A673 (cell line): ENCODE measurements at regions not wholly inside any gene's neighbourhood (a gene's known extent, or its start where the extent isn't known, plus 50 kb on each side); places are given as distances from the start of the nearest gene placed in this dataset.

Source experiments
- BruUV-seq: library from RNA; stranded (reverse); fragments of 400-500 nt; replicated peaks from 2 replicates; lab custom pipeline; 2021; lab: Mats Ljungman, UMichigan
- CTCF ChIA-PET: fragments of 300-600 bp; sonication (Branson Sonifier 250); formaldehyde crosslinking; loops from one replicate; lab custom pipeline; 2022; ENCODE audit warnings: antibody characterized with exemption; lab: Charles Lee
- POLR2A ChIA-PET: fragments of 300-600 bp; sonication (Branson Sonifier 250); formaldehyde crosslinking; loops from one replicate; lab custom pipeline; 2022; ENCODE audit warnings: antibody characterized with exemption; ENCODE audit not compliant: low non-redundant PET; lab: Charles Lee
- DNase-seq: peaks from one replicate; pipeline ENCODE4 v3.0.0-alpha.2; 2015; ENCODE audit warnings: low spot score
- H3K27ac ChIP-seq: fragments of 200-600 bp; sonication (generic); 2 replicates; pipeline ENCODE4 v1.5.1; 2016; ENCODE audit warnings: mixed run types, low read depth, mild to moderate bottlenecking, mixed read lengths, antibody characterized with exemption, low read length; ENCODE audit not compliant: poor library complexity, severe bottlenecking
- H3K27me3 ChIP-seq: fragments of 200-600 bp; sonication (generic); replicated peaks from 2 replicates; pipeline ENCODE4 v1.6.1; 2017; ENCODE audit warnings: mixed run types, low read depth, mild to moderate bottlenecking, mixed read lengths, antibody characterized with exemption, low read length; ENCODE audit not compliant: insufficient read depth, poor library complexity
- H3K36me3 ChIP-seq: fragments of 200-600 bp; sonication (generic); 2 replicates; pipeline ENCODE4 v1.6.1; 2016; ENCODE audit warnings: mixed run types, mild to moderate bottlenecking, mixed read lengths, antibody characterized with exemption, low read length; ENCODE audit not compliant: insufficient read depth, poor library complexity, severe bottlenecking
- H3K4me1 ChIP-seq: fragments of 200-600 bp; sonication (generic); 2 replicates; pipeline ENCODE4 v1.6.1; 2017; ENCODE audit warnings: mixed run types, mild to moderate bottlenecking, mixed read lengths, antibody characterized with exemption, low read length; ENCODE audit not compliant: insufficient read depth, poor library complexity, severe bottlenecking
- H3K4me3 ChIP-seq: fragments of 200-600 bp; sonication (generic); 2 replicates; pipeline ENCODE4 v1.5.1; 2016; ENCODE audit warnings: low read depth, mixed run types, mild to moderate bottlenecking, mixed read lengths, low read length; ENCODE audit not compliant: poor library complexity, severe bottlenecking
- H3K9me3 ChIP-seq: fragments of 200-600 bp; sonication (generic); 2 replicates; pipeline ENCODE4 v1.6.1; 2016; ENCODE audit warnings: mixed run types, low read depth, mild to moderate bottlenecking, mixed read lengths, antibody characterized with exemption, low read length; ENCODE audit not compliant: poor library complexity, severe bottlenecking
- CTCF ChIP-seq: fragments of 300-800, 200-600 bp; sonication (generic); conservative IDR thresholded peaks from 2 replicates; pipeline ENCODE4 v1.5.1; 2017; ENCODE audit warnings: low read depth, mild to moderate bottlenecking, antibody characterized with exemption, low read length, moderate library complexity, mixed read lengths
- EZH2 ChIP-seq: fragments of 200-600 bp; sonication (generic); IDR thresholded peaks from 2 replicates; pipeline ENCODE4 v1.6.1; 2017; ENCODE audit warnings: borderline replicate concordance, low read depth, mild to moderate bottlenecking, mixed read lengths, antibody characterized with exemption, low read length; ENCODE audit not compliant: poor library complexity, severe bottlenecking
- intact Hi-C: fragments of 100-400 bp; cut with micrococcal nuclease; formaldehyde crosslinking; loops from one replicate; pipeline ENCODE4 v1.10.0; 2022; ENCODE audit not compliant: unreplicated experiment

- Histone ChIP-seq H3K4me1 (no peaks in the 10 kb centered on the region), H3K4me3 (no peak overlapping the region), H3K36me3 (no peaks in the 10 kb centered on the region), H3K27me3 (no peaks in the 10 kb centered on the region), H3K9me3 (no peaks in the 10 kb centered on the region), H3K27ac (no peak overlapping the region)
- POLR2A ChIA-PET: no interaction called here
- BruUV-seq: no TSS peak
- CTCF ChIA-PET: no interaction called here
- intact Hi-C loops: no loop called here
- DNase-seq: no peak
- TF ChIP-seq EZH2 (no peak), CTCF (no peak)
These were observed 703.4 kb upstream of the LINC00305 start for GRCh38 chr18:64852281-64852680.

- Histone ChIP-seq H3K4me3 (no peak overlapping the region), H3K9me3 (no peaks in the 10 kb centered on the region), H3K27me3 (no peaks in the 10 kb centered on the region), H3K4me1 (no peaks in the 10 kb centered on the region), H3K27ac (no peak overlapping the region), H3K36me3 (no peaks in the 10 kb centered on the region)
- intact Hi-C loops: no loop called here
- CTCF ChIA-PET: no interaction called here
- TF ChIP-seq CTCF (no peak), EZH2 (no peak)
- no peak for DNase-seq
- POLR2A ChIA-PET: no interaction called here
- no TSS peak for BruUV-seq
These were observed 702.8 kb upstream of the LINC00305 start for GRCh38 chr18:64851726-64852125.

- no peak for DNase-seq
- intact Hi-C loops: no loop called here
- ChIA-PET CTCF (no interaction called here), POLR2A (no interaction called here)
- Histone ChIP-seq H3K36me3 (no peaks in the 10 kb centered on the region), H3K4me1 (no peaks in the 10 kb centered on the region), H3K27me3 (no peaks in the 10 kb centered on the region), H3K4me3 (no peak overlapping the region), H3K9me3 (no peaks in the 10 kb centered on the region), H3K27ac (no peak overlapping the region)
- BruUV-seq: no TSS peak
- TF ChIP-seq CTCF: no peak
- TF ChIP-seq EZH2: no peak
These were observed 701.9 kb upstream of the LINC00305 start for GRCh38 chr18:64850791-64851190.
